HG03378 (cell line): ENCODE measurements at regions not wholly inside any gene's neighbourhood (a gene's known extent, or its start where the extent isn't known, plus 50 kb on each side); places are given as distances from the start of the nearest gene placed in this dataset.

Source experiments
- ATAC-seq: cut with Tn5 transposase; IDR thresholded peaks from one replicate; pipeline ENCODE4 v1.9.1; 2021; ENCODE audit warnings: mild to moderate bottlenecking, moderate library complexity; ENCODE audit not compliant: unreplicated experiment

DNA sequence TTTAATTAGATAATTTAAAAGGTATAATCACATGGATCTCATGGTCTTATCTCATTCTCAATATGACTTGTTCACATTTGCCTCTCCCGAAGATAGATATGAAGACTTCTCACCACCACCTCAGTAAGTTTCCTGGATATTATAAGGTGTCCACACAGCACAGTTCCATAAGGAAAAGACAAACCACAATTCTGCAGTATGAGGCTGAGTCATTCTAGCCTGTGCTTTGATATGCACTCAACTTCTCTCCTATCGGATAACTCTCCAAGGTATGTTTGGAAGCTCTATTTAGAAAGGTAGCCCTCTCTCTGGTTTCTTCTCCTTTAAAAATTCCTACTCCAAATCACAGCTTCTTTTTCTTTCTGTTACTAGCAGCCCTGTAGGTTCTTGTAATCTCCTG is 612.8 kb downstream of the ZPLD1 start:
- no peak for ATAC-seq

DNA sequence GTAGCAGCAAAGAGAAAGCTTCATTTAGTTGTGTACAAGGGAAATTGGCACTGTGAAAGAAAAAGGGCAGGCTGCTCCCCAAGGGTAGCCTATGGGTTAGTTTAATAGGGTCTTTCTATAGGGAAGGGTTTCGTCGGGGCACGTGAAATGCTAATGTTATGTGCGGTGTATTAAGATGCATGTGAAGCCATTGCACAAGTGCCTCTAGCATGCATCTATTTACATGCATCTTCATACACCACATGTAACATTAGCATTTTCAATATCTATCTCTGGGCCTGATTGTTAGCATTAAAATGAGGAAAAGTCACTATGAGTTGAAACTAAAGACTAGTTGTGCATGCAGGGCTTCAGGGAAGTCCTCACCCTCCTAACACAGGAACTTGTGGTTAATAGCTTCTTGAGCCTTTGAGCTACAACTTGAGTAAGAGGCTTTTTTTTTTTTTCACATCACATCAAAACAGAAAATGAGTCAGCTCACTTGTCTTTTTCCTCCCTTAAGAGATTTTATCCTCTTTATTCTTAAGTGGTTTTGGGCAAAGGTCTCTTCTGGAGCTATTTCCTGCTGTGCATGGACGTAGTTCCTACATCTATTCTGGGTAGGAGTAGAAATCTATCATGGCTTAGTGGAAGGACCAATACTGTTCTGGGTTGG is 613.4 kb downstream of the ZPLD1 start:
- peak; percentile 79 for ATAC-seq

DNA sequence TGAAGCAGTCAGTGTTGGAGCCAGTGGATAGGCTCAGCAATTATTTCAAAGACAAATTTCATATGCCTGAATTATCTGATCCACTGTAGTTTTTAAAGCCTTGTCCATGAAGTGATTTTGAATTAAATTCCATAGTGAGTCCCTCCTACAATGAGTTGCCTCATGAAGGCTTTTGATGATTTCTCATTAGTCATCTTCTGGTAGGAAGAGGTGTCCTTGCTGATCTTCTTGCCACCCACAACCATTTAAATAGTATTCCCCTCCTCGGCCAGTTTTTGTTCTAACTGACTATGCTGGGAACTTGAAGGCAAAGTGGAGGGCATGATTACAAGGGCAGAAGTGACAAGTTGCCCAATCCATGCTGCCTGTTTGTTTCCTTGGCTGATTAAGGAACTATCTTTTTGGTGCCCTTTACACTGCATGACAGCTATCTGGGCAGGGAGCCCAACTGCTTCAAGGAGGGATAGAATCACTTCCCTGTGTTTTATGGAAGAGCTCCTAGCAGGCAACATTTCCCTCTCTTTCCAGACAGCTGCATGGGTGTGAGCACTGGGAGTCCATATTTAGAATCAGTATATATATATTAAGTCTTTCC is 617.5 kb downstream of the ZPLD1 start:
- no peak for ATAC-seq

DNA sequence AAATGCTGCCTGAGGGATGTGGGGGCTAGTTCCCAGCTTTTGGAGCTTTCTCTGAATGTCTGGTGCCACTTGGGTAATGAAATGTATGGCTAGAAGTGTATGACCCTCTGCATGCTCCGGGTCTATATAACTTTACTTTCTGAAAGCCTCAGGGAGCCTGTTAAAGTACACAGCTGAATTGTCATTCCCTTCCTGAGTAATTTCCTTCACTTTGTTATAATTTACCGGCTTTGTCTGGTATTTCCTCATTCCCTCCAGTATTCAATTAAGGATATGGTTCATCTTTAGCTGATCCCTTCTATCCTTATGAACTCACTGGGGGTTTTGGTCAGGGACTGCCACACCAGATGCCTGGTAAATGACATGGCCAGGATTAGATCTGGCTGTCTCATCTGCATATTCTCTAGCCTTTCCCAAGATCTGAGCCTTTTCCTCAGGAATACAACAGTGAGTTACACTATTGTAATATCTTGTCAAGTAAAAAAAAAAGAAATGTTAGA is 620.3 kb downstream of the ZPLD1 start:
- ATAC-seq = no peak

DNA sequence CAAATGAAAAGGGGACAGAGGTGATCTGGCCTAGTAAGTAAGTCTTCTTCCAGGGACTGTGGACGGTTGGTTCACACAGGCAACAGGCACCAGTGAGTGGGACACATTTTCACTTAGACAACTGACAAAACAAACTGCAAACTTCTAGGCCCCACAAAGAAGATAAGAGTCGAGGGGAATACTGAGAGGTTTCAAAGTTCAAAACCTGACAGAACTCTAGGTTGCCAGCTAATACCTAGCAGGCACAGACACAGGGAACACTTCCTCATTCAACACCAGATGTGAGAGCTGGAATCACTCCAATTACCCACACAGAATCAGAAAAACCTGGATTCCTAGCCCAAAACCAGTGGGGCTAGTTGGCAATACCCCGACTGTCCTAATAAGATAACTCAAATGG is 621.7 kb downstream of the ZPLD1 start:
- ATAC-seq = no peak

DNA sequence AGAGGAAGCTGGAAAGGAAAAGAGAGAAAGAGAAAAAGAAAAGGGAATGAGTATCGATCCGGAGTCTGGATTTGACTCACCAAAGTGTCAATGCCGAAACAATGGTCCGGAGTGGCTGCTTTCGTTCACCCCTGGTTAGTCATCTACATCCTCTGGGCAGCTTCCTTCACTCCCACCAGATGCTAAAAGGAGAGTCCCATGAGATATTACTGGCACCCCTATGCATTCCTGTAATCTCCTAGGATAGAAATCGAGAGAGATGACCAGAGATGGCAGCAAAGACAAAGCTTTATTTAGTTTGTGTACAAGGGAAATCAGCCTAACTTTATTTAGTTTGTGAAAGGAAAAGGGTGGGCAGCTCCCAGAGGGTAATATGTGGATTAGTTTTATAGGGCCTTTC is 622.2 kb downstream of the ZPLD1 start:
- ATAC-seq = no peak

DNA sequence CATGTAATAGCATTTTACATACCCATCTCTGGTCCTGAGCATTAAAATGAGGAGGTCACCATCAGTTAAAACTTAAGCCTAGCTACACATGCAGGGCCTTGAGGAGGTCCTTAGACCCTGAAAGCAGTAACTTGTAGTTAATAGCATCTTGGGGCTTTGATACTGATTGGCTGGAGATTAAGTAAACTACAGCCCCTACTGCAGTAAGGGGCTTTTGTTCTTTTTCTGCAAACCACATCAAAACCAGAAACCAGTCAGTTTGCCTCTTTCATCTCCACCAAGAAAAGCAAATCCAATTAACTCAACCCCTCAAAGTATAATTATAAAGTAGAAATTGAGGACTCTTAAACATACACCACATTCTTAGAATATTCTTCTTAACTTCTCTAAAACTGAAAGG is 622.7 kb downstream of the ZPLD1 start:
- no peak for ATAC-seq

DNA sequence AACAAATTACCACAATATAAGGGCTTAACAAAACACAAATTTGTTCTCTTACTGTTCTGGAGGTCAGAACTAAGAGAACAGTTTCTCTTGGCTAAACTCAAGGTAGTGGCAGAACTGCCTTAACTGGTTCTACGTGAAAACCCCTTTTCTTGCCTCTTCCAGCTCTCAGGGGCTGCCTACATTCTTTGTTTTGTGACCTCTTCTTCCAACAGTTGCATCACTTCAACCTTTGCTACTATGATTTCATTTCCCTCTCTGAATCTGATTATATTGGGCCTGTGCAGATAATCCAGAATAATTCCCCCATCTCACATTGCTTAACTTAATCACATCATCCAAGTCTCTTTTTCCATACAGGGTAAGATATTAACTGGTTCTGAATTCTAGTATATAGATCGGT is 624.6 kb downstream of the ZPLD1 start:
- ATAC-seq = no peak

DNA sequence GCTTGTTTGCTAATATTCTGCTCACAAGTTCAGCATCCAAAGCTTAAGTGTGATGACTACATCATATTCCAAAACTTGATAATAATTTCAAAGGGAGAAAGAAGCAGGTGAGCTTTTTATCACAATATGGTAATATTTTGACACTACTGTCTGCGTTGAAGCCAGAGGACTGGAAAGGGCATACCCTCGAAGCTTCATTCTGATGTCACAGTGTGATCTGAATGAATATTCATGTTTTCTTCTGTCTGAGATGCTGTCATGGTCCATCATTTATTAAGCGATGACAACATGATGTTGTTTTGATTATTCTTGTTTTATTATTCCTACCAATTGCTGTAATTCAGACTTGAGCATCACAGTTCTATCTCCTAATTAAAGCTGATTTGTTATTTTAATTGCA is 625.4 kb downstream of the ZPLD1 start:
- ATAC-seq = no peak

DNA sequence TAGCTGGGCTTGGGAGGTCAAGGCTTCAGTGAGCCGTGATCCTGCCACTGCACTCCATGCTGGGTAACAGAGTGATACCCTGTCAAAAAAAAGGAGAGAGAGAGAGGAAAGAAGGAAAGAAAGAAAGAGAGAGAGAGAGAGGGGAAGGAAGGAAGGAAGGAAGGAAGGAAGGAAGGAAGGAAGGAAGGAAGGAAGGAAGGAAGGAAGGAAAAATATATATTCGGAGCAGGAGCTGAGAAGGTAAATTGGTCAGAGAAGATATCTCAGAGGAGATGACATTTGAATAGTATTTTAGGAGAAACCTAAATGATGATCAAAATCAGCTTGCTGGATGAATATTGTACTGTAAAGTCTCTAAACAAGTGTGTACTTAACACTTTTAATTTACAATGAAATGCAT is 633.1 kb downstream of the ZPLD1 start:
- no peak for ATAC-seq

DNA sequence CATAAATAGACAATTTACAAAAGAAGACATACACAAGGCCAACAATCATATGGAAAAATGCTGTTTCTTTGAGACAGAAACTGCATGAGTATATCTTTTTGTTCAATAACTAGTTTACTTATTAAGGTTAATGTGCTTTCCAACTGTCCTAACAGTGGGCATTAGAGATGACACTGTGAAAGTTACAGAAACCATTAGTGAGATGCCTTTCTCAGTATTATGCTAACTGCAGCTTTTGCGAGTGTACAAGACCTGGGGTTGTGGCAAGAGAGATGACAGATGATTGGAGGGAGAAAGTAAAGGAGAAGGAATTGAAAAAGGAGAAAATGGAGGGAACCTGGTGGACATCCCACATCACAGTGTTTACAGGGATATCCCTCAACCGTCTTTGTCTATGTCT is 640.5 kb downstream of the ZPLD1 start:
- no peak for ATAC-seq

DNA sequence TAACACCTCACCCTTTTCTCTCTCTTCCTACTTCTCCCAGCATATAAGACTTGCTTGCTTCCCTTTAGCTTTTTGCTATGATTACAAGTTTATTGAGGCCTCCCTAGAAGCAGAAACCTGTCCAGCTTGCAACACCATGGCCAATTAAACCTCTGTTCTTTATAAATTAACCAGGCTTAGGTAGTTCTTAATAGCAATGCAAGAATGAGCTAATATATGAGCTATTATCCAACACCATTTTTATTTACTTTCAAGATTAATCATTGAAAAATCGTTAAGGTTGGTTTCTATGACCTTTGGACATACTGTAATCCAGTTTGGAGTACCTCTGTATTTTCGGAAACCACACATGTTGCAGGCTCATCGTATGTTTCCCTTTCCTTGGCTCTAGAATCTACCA is 643.1 kb downstream of the ZPLD1 start:
- ATAC-seq = no peak

DNA sequence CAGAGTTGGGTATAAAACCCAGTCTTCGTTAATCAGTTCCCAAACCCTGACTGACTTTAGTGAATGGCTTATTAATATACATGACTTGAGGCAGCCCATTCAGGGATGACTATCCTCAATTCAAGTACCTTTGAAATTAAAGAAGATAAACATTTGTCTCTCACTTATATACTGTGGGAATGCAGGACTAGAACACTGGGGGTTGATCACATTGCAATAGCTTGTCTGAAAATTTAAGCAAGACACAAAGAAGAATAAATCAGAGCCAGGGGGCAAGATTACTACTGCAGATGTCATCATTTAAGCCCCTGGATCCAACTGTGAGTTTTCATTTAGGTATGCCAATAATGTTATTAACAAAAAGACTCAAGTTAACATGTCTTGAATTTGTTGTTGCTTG is 647.7 kb downstream of the ZPLD1 start:
- ATAC-seq = no peak

DNA sequence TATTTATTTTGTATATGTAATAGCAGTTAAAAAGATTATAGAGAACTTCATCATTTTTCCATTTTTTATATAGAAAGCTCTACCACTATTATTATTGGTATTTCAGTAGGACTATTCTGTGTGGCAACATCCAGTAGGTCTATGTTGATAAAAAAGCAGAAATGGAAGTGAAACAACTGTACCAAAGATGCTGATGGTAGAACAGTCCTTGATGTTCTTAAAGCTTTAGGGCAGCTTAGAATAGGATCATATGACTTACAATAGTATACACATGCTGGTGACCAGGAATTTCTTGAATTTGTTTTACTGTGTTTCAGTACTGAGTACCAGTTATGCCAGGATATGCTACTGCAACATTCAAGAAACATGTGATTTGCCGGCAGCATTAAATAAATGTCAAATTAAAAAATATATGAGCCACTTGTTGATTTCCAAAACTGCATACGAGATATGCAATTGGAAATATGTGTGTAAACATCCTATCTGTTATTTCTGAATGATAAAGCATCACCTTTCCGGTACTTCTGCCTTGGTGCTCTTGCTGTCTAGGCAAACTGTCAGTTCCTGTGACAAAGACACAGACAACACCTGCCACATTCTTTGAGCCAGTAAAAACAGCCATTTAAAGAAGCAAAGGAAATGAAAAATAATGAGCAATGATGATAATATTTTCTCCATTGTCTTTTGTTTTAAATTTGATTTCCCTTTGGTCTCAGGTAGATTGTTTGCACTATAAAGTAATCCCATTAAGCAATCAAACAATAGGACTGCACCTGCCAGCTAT is 649.2 kb downstream of the ZPLD1 start:
- no peak for ATAC-seq

DNA sequence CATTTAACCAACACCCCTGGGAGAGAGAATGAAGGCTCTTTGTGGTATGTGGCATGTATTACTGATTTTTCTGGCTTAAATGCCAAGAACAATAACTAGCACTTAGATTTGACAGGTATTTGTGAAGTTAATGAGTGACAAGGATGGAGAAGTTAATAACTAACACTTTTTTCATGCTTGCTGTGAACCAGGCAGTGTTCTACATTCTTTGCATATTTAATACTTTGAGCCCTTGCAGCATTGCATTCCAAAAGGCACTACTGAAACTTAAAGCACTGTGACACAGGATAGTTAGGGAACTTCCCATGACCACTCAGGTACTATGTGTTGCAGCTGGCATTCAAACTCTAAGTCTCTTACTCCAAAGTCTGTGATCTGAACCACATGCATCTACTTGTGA is 650.6 kb downstream of the ZPLD1 start:
- ATAC-seq = peak; percentile 89

DNA sequence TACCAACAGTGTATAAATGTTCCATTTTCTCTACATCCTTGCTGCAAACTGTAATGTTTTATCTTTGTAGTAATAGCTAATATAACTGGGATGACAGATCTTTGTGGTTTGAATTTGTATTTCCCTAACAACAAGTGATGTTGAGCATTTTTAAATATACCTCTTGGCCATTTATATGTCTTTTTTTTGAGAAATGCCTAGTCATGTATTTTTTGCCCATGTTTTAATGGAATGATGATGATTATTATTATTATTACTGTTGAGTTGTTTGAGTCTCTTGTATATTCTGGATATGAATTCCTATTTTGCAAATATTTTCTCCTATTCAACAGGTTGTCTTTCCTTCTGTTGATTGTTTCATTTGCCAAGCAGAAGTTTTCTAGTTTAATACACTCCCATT is 654.9 kb downstream of the ZPLD1 start:
- no peak for ATAC-seq

DNA sequence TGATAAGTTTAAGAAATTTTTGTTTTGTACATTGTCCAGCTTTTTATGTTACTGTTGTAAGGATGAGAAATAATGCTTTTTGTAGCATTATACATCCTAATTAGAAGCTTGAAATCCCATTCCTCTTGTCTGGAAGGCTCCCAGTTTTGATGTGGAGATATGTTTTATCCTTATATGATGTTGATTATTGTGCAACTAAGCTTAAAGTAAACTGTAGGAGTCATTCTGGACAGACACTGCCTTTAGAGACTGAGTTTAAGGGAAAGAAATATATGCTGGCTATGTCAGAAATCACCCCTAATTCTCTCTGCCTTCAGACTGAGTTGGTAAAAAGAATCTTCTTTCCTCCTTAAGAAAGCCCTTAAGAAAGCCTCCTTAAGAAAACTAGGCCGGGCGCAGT is 670.4 kb downstream of the ZPLD1 start:
- no peak for ATAC-seq

DNA sequence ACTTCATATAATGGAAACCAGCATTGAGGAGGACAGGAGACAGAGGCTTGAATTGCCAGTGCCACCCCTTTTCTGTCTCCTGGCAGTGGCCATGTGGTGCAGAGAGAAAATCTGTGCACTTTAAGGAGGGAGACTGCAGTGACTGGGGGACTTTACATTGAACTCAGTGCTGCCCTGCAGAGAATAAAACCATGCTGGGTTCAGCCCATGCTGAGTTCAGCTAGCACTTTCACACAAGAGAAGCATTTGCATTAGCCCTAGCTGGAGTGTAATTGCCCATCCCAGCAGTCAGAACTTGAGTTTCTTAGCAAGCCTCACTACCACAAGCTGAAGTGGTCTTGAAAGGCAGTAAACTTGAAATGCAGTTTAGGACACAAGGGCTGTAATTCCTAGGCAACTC is 677.5 kb downstream of the ZPLD1 start:
- ATAC-seq = no peak

DNA sequence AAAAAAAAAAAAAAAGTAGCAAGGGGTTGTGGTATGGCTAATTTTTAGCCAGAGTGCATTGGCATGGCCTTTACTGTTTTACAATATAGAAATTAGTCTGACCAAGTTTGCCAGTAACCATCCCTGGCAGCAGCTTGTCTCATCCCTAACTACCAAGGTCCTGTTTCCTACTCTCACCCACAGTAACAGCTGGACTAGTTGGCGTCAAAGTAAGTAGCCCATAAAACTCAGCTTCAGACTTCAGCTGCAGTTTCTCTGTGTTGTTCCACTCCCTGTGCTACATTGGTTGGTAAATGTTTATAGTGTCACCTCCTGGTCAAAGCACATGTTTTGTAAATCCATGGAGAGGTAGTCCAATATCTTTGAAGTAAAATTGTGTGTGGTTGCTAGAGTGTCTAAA is 691.3 kb downstream of the ZPLD1 start:
- ATAC-seq = peak; percentile 32

DNA sequence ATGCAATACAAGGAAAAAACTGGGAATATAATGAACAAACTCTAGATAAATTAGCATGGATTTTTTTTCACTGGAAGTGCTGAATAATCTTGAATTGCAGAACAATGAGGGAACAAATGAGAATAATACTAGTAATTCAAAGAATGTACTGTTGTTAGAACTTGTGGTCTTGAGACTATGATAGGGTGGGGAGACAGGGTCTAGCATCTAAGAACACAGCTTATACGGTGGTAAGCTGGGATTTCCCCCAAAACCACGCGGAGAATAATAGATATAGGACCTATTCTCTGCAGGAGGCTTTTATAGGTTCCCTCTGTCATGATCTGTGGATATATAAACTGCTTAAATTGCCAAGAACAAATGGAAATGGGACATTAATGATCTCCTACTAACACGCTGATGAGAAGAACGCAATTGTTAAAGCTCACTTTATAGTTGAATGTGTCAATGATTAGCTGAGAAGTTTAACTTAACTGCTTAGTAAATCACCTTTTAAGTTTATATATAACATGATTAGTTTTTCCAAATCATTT is 692.3 kb downstream of the ZPLD1 start:
- no peak for ATAC-seq

DNA sequence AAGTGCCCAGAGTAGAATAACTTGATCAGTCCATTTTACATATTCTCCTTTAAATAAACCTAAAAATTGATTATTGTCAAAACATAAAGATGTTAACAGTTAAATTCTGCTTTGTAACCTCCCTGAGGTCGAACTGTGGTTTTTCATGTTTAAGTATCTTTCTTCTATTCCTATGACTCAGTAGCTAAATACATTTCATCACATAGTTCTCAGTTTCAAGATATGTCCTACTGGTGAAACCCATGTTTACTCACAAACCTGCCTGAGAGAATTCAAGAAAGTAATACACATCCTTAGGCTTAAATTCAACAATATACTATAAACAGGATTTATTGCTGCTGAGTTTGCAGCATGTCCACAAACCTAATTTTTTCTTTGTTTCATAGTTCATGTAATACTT is 692.9 kb downstream of the ZPLD1 start:
- ATAC-seq = peak; percentile 97
